Neural progenitor cell (in vitro differentiated cells): ENCODE measurements at regions not wholly inside any gene's neighbourhood (a gene's known extent, or its start where the extent isn't known, plus 50 kb on each side); places are given as distances from the start of the nearest gene placed in this dataset.
A peak's percentile ranks its signal among the peaks of the same experiment; 100 is the strongest.
"Not testable (repeated sequence)": the region's sequence is repeated elsewhere in the genome, so short reads cannot be mapped to it uniquely, and the experiment has no call there.

Experiments
- DNase-seq: peaks from one replicate; pipeline ENCODE4 v3.0.0-alpha.2; 2016; ENCODE audit warnings: low spot score
- H2AFZ ChIP-seq: fragments of 200-600 bp; sonication (generic); replicated peaks from 2 replicates; pipeline ENCODE4 v1.6.1; 2016; ENCODE audit warnings: antibody characterized with exemption
- H3F3A ChIP-seq: fragments of 200-600 bp; sonication (generic); 2 replicates; pipeline ENCODE4 v1.6.1; 2016; ENCODE audit warnings: antibody characterized with exemption, low read depth
- H3K27ac ChIP-seq: fragments of 200-600 bp; sonication (generic); 2 replicates; pipeline ENCODE4 v1.5.1; 2016; ENCODE audit warnings: mild to moderate bottlenecking
- H3K27me3 ChIP-seq: fragments of 200-600 bp; sonication (generic); 2 replicates; pipeline ENCODE4 v1.6.1; 2016; ENCODE audit warnings: mild to moderate bottlenecking, moderate library complexity
- H3K36me3 ChIP-seq: fragments of 200-600 bp; sonication (generic); 2 replicates; pipeline ENCODE4 v1.5.1; 2016
- H3K4me1 ChIP-seq: fragments of 200-600 bp; sonication (generic); 2 replicates; pipeline ENCODE4 v1.6.1; 2016; ENCODE audit warnings: mixed run types
- H3K4me2 ChIP-seq: fragments of 200-600 bp; sonication (generic); 2 replicates; pipeline ENCODE4 v1.6.1; 2016
- H3K4me3 ChIP-seq: fragments of 200-600 bp; sonication (generic); 2 replicates; pipeline ENCODE4 v1.5.1; 2016
- H3K79me2 ChIP-seq: fragments of 200-600 bp; sonication (generic); 2 replicates; pipeline ENCODE4 v1.6.1; 2016; ENCODE audit warnings: low read depth
- H3K9ac ChIP-seq: fragments of 200-600 bp; sonication (generic); 2 replicates; pipeline ENCODE4 v1.6.1; 2016
- H3K9me3 ChIP-seq: fragments of 200-600 bp; sonication (generic); 2 replicates; pipeline ENCODE4 v1.5.1; 2016; ENCODE audit warnings: low read depth
- H4K20me1 ChIP-seq: fragments of 200-600 bp; sonication (generic); 2 replicates; pipeline ENCODE4 v1.6.1; 2016; ENCODE audit warnings: low read depth
- H3K27ac Mint-ChIP-seq: 3 replicates; pipeline ENCODE4 v1.8.0; 2021; ENCODE audit warnings: mixed read lengths
- H3K27me3 Mint-ChIP-seq: 2 replicates; pipeline ENCODE4 v1.8.0; 2022; ENCODE audit warnings: low read depth, mild to moderate bottlenecking, inconsistent platforms, moderate library complexity, mixed read lengths; ENCODE audit not compliant: insufficient read depth
- H3K36me3 Mint-ChIP-seq: 3 replicates; pipeline ENCODE4 v1.8.0; 2021; ENCODE audit warnings: mixed read lengths
- H3K4me1 Mint-ChIP-seq: 3 replicates; pipeline ENCODE4 v1.8.0; 2021; ENCODE audit warnings: mixed read lengths
- H3K4me3 Mint-ChIP-seq: 3 replicates; pipeline ENCODE4 v1.8.0; 2021; ENCODE audit warnings: mild to moderate bottlenecking, moderate library complexity, mixed read lengths
- H3K9me3 Mint-ChIP-seq: 3 replicates; pipeline ENCODE4 v1.8.0; 2020; ENCODE audit warnings: mixed read lengths
- CTCF ChIP-seq: fragments of 200-600 bp; sonication (generic); IDR thresholded peaks from 2 replicates; pipeline ENCODE4 v1.5.1; 2017; ENCODE audit warnings: antibody characterized with exemption, mild to moderate bottlenecking
- EZH2 ChIP-seq: fragments of 200-600 bp; sonication (generic); IDR thresholded peaks from 2 replicates; pipeline ENCODE4 v1.6.1; 2017; ENCODE audit warnings: antibody characterized with exemption, mild to moderate bottlenecking, moderate library complexity
- EZH2phosphoT487 ChIP-seq: fragments of 200-600 bp; sonication (generic); IDR thresholded peaks from 2 replicates; pipeline ENCODE4 v1.6.1; 2017; ENCODE audit warnings: antibody characterized with exemption

- Mint-ChIP-seq H3K4me1 (peaks cover 4% of the 10 kb centered on the region), H3K27me3 (no peaks in the 10 kb centered on the region), H3K9me3 (peaks cover 22% of the 10 kb centered on the region), H3K4me3 (no peak overlapping the region), H3K27ac (peak overlapping the region; percentile 39), H3K36me3 (peaks cover 4% of the 10 kb centered on the region)
- peaks cover 3% of the 10 kb centered on the region for H3K4me1 ChIP-seq
- H4K20me1 ChIP-seq = no peaks in the 10 kb centered on the region
- TF ChIP-seq EZH2phosphoT487 = no peak
- no peak for TF ChIP-seq EZH2
- no peak for TF ChIP-seq CTCF
- no peak overlapping the region for H3K4me3 ChIP-seq
- peaks cover 4% of the 10 kb centered on the region for H3K9me3 ChIP-seq
- no peak overlapping the region for H3K27ac ChIP-seq
- no peak overlapping the region for H3K4me2 ChIP-seq
- DNase-seq = peak; percentile 4
- H3K9ac ChIP-seq = no peak overlapping the region
- no peaks in the 10 kb centered on the region for H3K27me3 ChIP-seq
- no peaks in the 10 kb centered on the region for H3K79me2 ChIP-seq
- no peaks in the 10 kb centered on the region for H3K36me3 ChIP-seq
- H3F3A ChIP-seq = no peaks in the 10 kb centered on the region
- no peak overlapping the region for H2AFZ ChIP-seq
These were observed 824.0 kb upstream of the ARRDC3 start for GRCh38 chr5:92207151-92207550.

GRCh38 chr5:92206681-92207080, 823.6 kb upstream of the ARRDC3 start:
- peaks cover 3% of the 10 kb centered on the region for H3K4me1 ChIP-seq
- no peak overlapping the region for H3K27ac ChIP-seq
- H3K4me3 Mint-ChIP-seq = no peak overlapping the region
- H3K4me3 ChIP-seq = no peak overlapping the region
- H3K4me1 Mint-ChIP-seq = peaks cover 4% of the 10 kb centered on the region
- peaks cover 4% of the 10 kb centered on the region for H3K9me3 ChIP-seq
- H3K9me3 Mint-ChIP-seq = peaks cover 18% of the 10 kb centered on the region
- H3K27ac Mint-ChIP-seq = no peak overlapping the region
- H3K27me3 Mint-ChIP-seq = no peaks in the 10 kb centered on the region
- H2AFZ ChIP-seq = no peak overlapping the region
- DNase-seq = no peak
- no peaks in the 10 kb centered on the region for H3K79me2 ChIP-seq
- H3K9ac ChIP-seq = no peak overlapping the region
- H3K4me2 ChIP-seq = no peak overlapping the region
- H4K20me1 ChIP-seq = no peaks in the 10 kb centered on the region
- no peaks in the 10 kb centered on the region for H3K27me3 ChIP-seq
- peaks cover 5% of the 10 kb centered on the region for H3K36me3 Mint-ChIP-seq
- TF ChIP-seq EZH2 (no peak), EZH2phosphoT487 (no peak), CTCF (no peak)
- no peaks in the 10 kb centered on the region for H3K36me3 ChIP-seq
- no peaks in the 10 kb centered on the region for H3F3A ChIP-seq

- H3K27ac Mint-ChIP-seq, H3K4me2 ChIP-seq, H3K9me3 Mint-ChIP-seq, H3K4me3 ChIP-seq, H3K27me3 ChIP-seq, H4K20me1 ChIP-seq, H3K4me1 Mint-ChIP-seq, DNase-seq, H3K36me3 Mint-ChIP-seq, H3K27me3 Mint-ChIP-seq, H3K36me3 ChIP-seq, H3K9me3 ChIP-seq, H3K27ac ChIP-seq, H3K9ac ChIP-seq, H2AFZ ChIP-seq, H3K4me1 ChIP-seq, H3F3A ChIP-seq, H3K79me2 ChIP-seq, H3K4me3 Mint-ChIP-seq: not testable (repeated sequence)
These were observed 815.9 kb upstream of the ARRDC3 start for GRCh38 chr5:92199035-92199434.

GRCh38 chr5:92181656-92182055, 798.5 kb upstream of the ARRDC3 start:
- H3F3A ChIP-seq = no peaks in the 10 kb centered on the region
- H3K4me3 ChIP-seq = no peak overlapping the region
- Mint-ChIP-seq H3K9me3 (no peaks in the 10 kb centered on the region), H3K27ac (no peak overlapping the region), H3K27me3 (no peaks in the 10 kb centered on the region), H3K36me3 (no peaks in the 10 kb centered on the region), H3K4me3 (no peak overlapping the region), H3K4me1 (peaks cover 7% of the 10 kb centered on the region)
- no peak overlapping the region for H3K4me2 ChIP-seq
- H3K4me1 ChIP-seq = no peaks in the 10 kb centered on the region
- DNase-seq = no peak
- no peak overlapping the region for H3K9ac ChIP-seq
- H3K36me3 ChIP-seq = no peaks in the 10 kb centered on the region
- no peaks in the 10 kb centered on the region for H3K27me3 ChIP-seq
- H2AFZ ChIP-seq = no peak overlapping the region
- H4K20me1 ChIP-seq = no peaks in the 10 kb centered on the region
- no peaks in the 10 kb centered on the region for H3K9me3 ChIP-seq
- TF ChIP-seq EZH2phosphoT487 (no peak), CTCF (no peak), EZH2 (no peak)
- H3K79me2 ChIP-seq = no peaks in the 10 kb centered on the region
- H3K27ac ChIP-seq = no peak overlapping the region
